Endothelial cell of umbilical vein (primary cell): ENCODE measurements at regions not wholly inside any gene's neighbourhood (a gene's known extent, or its start where the extent isn't known, plus 50 kb on each side); places are given as distances from the start of the nearest gene placed in this dataset.

ENCODE experiments used
- BruUV-seq: library from RNA; stranded (reverse); fragments of 400-500 nt; replicated peaks from 2 replicates; lab custom pipeline; 2021; lab: Mats Ljungman, UMichigan
- CTCF ChIA-PET: fragments of 300-600, 350-600 bp; sonication (Branson Sonifier 250); formaldehyde crosslinking; loops from one replicate; lab custom pipeline; 2021; ENCODE audit warnings: antibody characterized with exemption, inconsistent platforms; lab: Charles Lee
- POLR2A ChIA-PET: fragments of 300-600, 350-600 bp; sonication (Branson Sonifier 250); formaldehyde crosslinking; loops from one replicate; lab custom pipeline; 2021; ENCODE audit warnings: antibody characterized with exemption, inconsistent platforms; lab: Charles Lee
- DNase-seq: peaks from one replicate; pipeline ENCODE4 v3.0.0-alpha.2; 2011; ENCODE audit warnings: low read depth, low spot score
- FAIRE-seq: peaks from 2 replicates; lab custom pipeline; 2011; peaks lifted over from hg19 to GRCh38; lab: Jason Lieb, UNC
- H2AFZ ChIP-seq: 2 replicates; pipeline ENCODE4 v1.6.0; 2012; ENCODE audit warnings: low read depth, low read length, control low read depth, inconsistent platforms
- H3K27ac ChIP-seq: 2 replicates; pipeline ENCODE4 v1.5.1; 2011; ENCODE audit warnings: low read depth, mild to moderate bottlenecking, control low read depth, low read length, moderate library complexity; ENCODE audit not compliant: insufficient read depth
- H3K27me3 ChIP-seq, 2 experiments: 2 replicates each; pipeline versions ENCODE4 v1.6.0 to v1.6.1; 2011; ENCODE audit warnings: low read length in 2 of 2, mixed read lengths in 1 of 2; ENCODE audit not compliant: control insufficient read depth in 2 of 2, insufficient read depth in 2 of 2
- H3K36me3 ChIP-seq, 2 experiments: 2 replicates in 1 of 2; 3 replicates in 1 of 2; pipeline ENCODE4 v1.5.1; 2011; ENCODE audit warnings: low read length in 2 of 2, mild to moderate bottlenecking in 1 of 2, moderate library complexity in 1 of 2; ENCODE audit not compliant: control insufficient read depth in 2 of 2, insufficient read depth in 2 of 2; ENCODE audit errors: extremely low read depth in 1 of 2
- H3K4me1 ChIP-seq: 3 replicates; pipeline ENCODE4 v1.5.1; 2011; ENCODE audit warnings: mild to moderate bottlenecking, low read length; ENCODE audit not compliant: control insufficient read depth, insufficient read depth; ENCODE audit errors: extremely low read depth
- H3K4me2 ChIP-seq: 2 replicates; pipeline ENCODE4 v1.6.1; 2011; ENCODE audit warnings: low read length, control low read depth, mixed read lengths; ENCODE audit not compliant: insufficient read depth
- H3K4me3 ChIP-seq, 3 experiments: fragments of 200-600 bp in 1 of 3; sonication (generic), shearing (Covaris generic) in 1 of 3; replicated peaks in 1 of 3; 2 replicates each; pipeline ENCODE4 v1.5.1; 2011 to 2016; ENCODE audit warnings: control low read depth in 3 of 3, low read length in 3 of 3, mild to moderate bottlenecking in 2 of 3, inconsistent platforms in 1 of 3, low read depth in 1 of 3, moderate library complexity in 1 of 3; ENCODE audit not compliant: insufficient read depth in 1 of 3
- H3K79me2 ChIP-seq: 2 replicates; pipeline ENCODE4 v1.6.0; 2012; ENCODE audit warnings: low read length, inconsistent platforms; ENCODE audit not compliant: control insufficient read depth, insufficient read depth
- H3K9ac ChIP-seq: replicated peaks from 2 replicates; pipeline ENCODE3; 2011; ENCODE audit warnings: low read length, control low read depth; ENCODE audit not compliant: insufficient read depth; ENCODE audit errors: extremely low read depth
- H3K9me1 ChIP-seq: replicated peaks from 3 replicates; pipeline ENCODE4 v1.6.0; 2011; ENCODE audit warnings: mild to moderate bottlenecking, low read length; ENCODE audit not compliant: control insufficient read depth, insufficient read depth; ENCODE audit errors: extremely low read depth
- H3K9me3 ChIP-seq: replicated peaks from 2 replicates; pipeline ENCODE4 v1.5.1; 2012; ENCODE audit warnings: low read length, inconsistent platforms; ENCODE audit not compliant: control insufficient read depth, insufficient read depth
- H4K20me1 ChIP-seq: replicated peaks from 2 replicates; pipeline ENCODE3; 2011; ENCODE audit warnings: mild to moderate bottlenecking, low read length; ENCODE audit not compliant: control insufficient read depth, insufficient read depth; ENCODE audit errors: extremely low read depth
- CTCF ChIP-seq, 2 donors: IDR thresholded peaks; 1 replicate in 1 of 2; 2 replicates in 1 of 2; pipeline ENCODE4 v1.5.1; 2011; ENCODE audit warnings: low read length in 2 of 2, mild to moderate bottlenecking in 2 of 2, moderate library complexity in 2 of 2, control low read depth in 1 of 2, inconsistent platforms in 1 of 2, low read depth in 1 of 2; ENCODE audit not compliant: insufficient read depth in 1 of 2; ENCODE audit errors: extremely low read depth in 1 of 2
- EZH2 ChIP-seq: IDR thresholded peaks from 2 replicates; pipeline ENCODE4 v1.6.1; 2012; ENCODE audit warnings: borderline replicate concordance, low read depth, mild to moderate bottlenecking, moderate library complexity, low read length, inconsistent platforms; ENCODE audit not compliant: severe bottlenecking
- FOS ChIP-seq: IDR thresholded peaks from 2 replicates; pipeline ENCODE4 v1.6.1; 2011; ENCODE audit warnings: mild to moderate bottlenecking, low read length, moderate library complexity, borderline replicate concordance; ENCODE audit not compliant: insufficient read depth
- GATA2 ChIP-seq: IDR thresholded peaks from 2 replicates; pipeline ENCODE4 v1.7.0; 2011; ENCODE audit warnings: low read depth, mild to moderate bottlenecking, moderate library complexity, mixed read lengths, low read length; ENCODE audit not compliant: insufficient read length, insufficient read depth
- JUN ChIP-seq: IDR thresholded peaks from 2 replicates; pipeline ENCODE4 v1.6.1; 2011; ENCODE audit warnings: borderline replicate concordance, low read depth; ENCODE audit not compliant: insufficient read length, insufficient read depth
- MAX ChIP-seq: IDR thresholded peaks from 2 replicates; pipeline ENCODE4 v1.6.1; 2011; ENCODE audit not compliant: insufficient read depth, insufficient read length
- MYC ChIP-seq: IDR thresholded peaks from one replicate; pipeline ENCODE4 v1.6.1; 2011; ENCODE audit warnings: mild to moderate bottlenecking, low read depth, low read length
- POLR2A ChIP-seq: IDR thresholded peaks from 2 replicates; pipeline ENCODE4 v1.6.1; 2012; ENCODE audit warnings: low read depth, mild to moderate bottlenecking, control low read depth, low read length
- POLR2AphosphoS5 ChIP-seq: IDR thresholded peaks from 2 replicates; pipeline ENCODE4 v1.6.1; 2012; ENCODE audit warnings: low read depth, mild to moderate bottlenecking, control low read depth, low read length, moderate library complexity; ENCODE audit not compliant: insufficient read depth
- dilution Hi-C: fragments of 300-500 bp; cut with MboI; formaldehyde crosslinking; loops from one replicate; pipeline ENCODE4 v1.15.0; 2019; ENCODE audit warnings: low sequenced_read_pairs; ENCODE audit not compliant: extremely low pct_ligation_motif_present
- intact Hi-C: fragments of 100-400 bp; cut with micrococcal nuclease; formaldehyde crosslinking; loops from one replicate; pipeline ENCODE4 v1.10.0; 2022

DNA sequence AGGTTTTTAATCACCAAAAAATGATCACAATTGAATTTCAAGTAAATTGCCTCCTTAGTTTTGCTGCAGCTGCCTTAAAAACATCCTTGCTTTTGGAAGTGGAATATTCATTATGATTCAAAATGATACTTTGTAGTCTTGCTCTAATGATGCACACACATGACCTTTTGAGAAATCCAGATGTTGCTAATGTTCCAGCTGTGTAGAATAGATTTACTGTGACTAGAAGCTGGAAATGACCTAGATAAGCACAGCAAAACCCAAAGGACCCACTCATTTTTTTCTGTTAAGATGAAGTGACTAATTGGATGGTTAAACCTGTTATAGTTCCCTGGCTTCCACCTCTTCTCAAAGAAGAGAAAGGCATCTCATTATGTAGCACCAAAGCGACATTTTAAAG, 64.6 kb upstream of the RALGPS2 start:
- H3K79me2 ChIP-seq = no peaks in the 10 kb centered on the region
- intact Hi-C loops (no loop called here), dilution Hi-C loops (no loop called here)
- H3K4me3 ChIP-seq = no peak overlapping the region
- no peak overlapping the region for H2AFZ ChIP-seq
- peaks cover 6% of the 10 kb centered on the region for H3K4me1 ChIP-seq
- no TSS peak for BruUV-seq
- H3K27ac ChIP-seq = no peak overlapping the region
- no peak for DNase-seq
- no peak overlapping the region for H3K4me2 ChIP-seq
- H3K9ac ChIP-seq = no peak overlapping the region
- no peaks in the 10 kb centered on the region for H3K9me3 ChIP-seq
- TF ChIP-seq POLR2AphosphoS5 (no peak), MYC (no peak), GATA2 (no peak), EZH2 (no peak), POLR2A (no peak), JUN (no peak), CTCF (IDR thresholded peaks at IDR 0.05; ENCODE audit: extremely low read depth in 1 of 2, insufficient read depth in 1 of 2, low read depth in 1 of 2, low read length in 2 of 2) (no peak), MAX (no peak), FOS (no peak)
- ChIA-PET CTCF (interaction anchor here (1.6 kb wide), 1 partner anchor 21 kb away, joined by 3 read pairs; no protein-coding TSS in a partner anchor), POLR2A (no interaction called here)
- H4K20me1 ChIP-seq = no peaks in the 10 kb centered on the region
- no peak for FAIRE-seq
- H3K9me1 ChIP-seq = no peaks in the 10 kb centered on the region
- H3K36me3 ChIP-seq = no peaks in the 10 kb centered on the region
- peaks cover 0 to 1% of the 10 kb centered on the region in 2 experiments for H3K27me3 ChIP-seq
